ENCODE measurements at regions not wholly inside any gene's neighbourhood (a gene's known extent, or its start where the extent isn't known, plus 50 kb on each side); places are given as distances from the start of the nearest gene placed in this dataset.

DNA sequence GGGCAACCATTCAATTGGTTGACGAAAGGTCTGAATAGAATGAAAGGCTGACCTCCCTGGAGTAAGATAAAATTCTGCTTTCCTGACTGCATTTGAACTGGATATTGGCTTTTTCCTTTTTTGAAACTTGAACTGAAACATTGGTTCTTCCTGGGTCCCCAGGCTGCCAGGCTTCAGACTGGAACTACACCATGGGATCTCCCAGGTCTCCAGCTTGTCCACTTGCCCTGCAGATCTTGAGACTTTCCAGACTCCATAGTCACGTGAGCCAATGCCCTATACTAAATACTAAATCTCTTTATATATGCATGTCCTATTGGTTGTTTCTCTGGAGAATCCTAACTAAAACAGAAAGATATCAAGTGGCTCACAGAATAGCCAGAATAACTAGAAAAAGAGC is 118.7 kb upstream of the KRR1 start (continued):
- TF ChIP-seq, protein P1, sequence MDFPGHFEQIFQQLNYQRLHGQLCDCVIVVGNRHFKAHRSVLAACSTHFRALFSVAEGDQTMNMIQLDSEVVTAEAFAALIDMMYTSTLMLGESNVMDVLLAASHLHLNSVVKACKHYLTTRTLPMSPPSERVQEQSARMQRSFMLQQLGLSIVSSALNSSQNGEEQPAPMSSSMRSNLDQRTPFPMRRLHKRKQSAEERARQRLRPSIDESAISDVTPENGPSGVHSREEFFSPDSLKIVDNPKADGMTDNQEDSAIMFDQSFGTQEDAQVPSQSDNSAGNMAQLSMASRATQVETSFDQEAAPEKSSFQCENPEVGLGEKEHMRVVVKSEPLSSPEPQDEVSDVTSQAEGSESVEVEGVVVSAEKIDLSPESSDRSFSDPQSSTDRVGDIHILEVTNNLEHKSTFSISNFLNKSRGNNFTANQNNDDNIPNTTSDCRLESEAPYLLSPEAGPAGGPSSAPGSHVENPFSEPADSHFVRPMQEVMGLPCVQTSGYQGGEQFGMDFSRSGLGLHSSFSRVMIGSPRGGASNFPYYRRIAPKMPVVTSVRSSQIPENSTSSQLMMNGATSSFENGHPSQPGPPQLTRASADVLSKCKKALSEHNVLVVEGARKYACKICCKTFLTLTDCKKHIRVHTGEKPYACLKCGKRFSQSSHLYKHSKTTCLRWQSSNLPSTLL (IDR thresholded peaks at IDR 0.05) = no peak
- no peak for TF ChIP-seq XRCC5 (IDR thresholded peaks at IDR 0.05; ENCODE audit: low read depth, low read length)

DNA sequence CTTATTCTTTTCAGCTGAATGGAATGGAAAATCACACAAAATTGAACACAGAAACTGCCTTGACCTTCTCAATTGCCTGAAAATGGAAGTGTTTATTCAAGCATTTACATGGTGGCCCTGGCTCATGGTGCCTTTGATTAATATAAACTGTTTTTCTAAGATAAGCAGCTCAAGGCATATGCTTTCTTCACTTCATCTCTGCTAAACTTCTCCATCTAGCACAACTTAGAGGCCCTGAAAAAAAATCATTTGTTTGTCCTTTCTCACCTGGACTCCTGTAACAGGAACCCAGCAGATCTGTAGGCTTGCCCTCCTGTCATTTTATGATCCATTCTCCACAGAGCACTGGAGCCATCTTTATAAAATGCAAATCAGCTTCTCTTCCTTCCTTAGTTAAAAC is 117.5 kb upstream of the KRR1 start:
- POLR2A ChIA-PET = no interaction called here
- Histone ChIP-seq H3K9ac (ENCODE audit: insufficient read depth in 1 of 2, low read depth in 2 of 2, low read length in 2 of 2) (no peak overlapping the region), H3K4me1 (replicated peaks in 1 of 2; ENCODE audit: control insufficient read depth in 2 of 2, insufficient read depth in 2 of 2, low read length in 2 of 2) (no peaks in the 10 kb centered on the region), H2AFZ (ENCODE audit: low read depth, low read length) (no peak overlapping the region), H3K4me2 (ENCODE audit: insufficient read depth, low read length) (no peak overlapping the region), H3K79me2 (ENCODE audit: control insufficient read depth, insufficient read depth, low read length) (no peaks in the 10 kb centered on the region), H3K27ac (ENCODE audit: extremely low read depth, low read depth, low read length) (no peak overlapping the region), H3K9me3 (replicated peaks; ENCODE audit: control insufficient read depth, insufficient read depth, low read depth, low read length) (no peaks in the 10 kb centered on the region), H3K9me1 (ENCODE audit: control insufficient read depth, insufficient read depth, low read length) (no peaks in the 10 kb centered on the region), H3K27me3 (ENCODE audit: control insufficient read depth in 2 of 2, insufficient read depth in 2 of 2, low read length in 2 of 2) (no peaks in the 10 kb centered on the region), H3K4me3 (no peak overlapping the region), H4K20me1 (replicated peaks; ENCODE audit: control insufficient read depth, insufficient read depth, low read length) (no peaks in the 10 kb centered on the region), H3K36me3 (ENCODE audit: control insufficient read depth, insufficient read depth, low read length) (no peaks in the 10 kb centered on the region)
- no peak for FAIRE-seq
- intact Hi-C loops (cut with micrococcal nuclease) (no loop called here), in situ Hi-C loops (cut with MboI) (no loop called here)
- no peak for ATAC-seq
- DNase-seq (ENCODE audit: extremely low read depth in 1 of 4, low spot score in 3 of 4) = no peak
- CTCF ChIA-PET (ENCODE audit: low intra/inter-chr PET ratio) = no interaction called here
- BruUV-seq (replicated peaks) = no TSS peak
- no peak for TF ChIP-seq SMC3 (conservative IDR thresholded peaks at IDR 0.05; ENCODE audit: insufficient read depth, low read depth, low read length)
- TF ChIP-seq ZNF134 (CRISPR knock-in tag; conservative IDR thresholded peaks at IDR 0.05) = no peak
- no peak for TF ChIP-seq GATAD2B (IDR thresholded peaks at IDR 0.05; ENCODE audit: borderline replicate concordance)
- no peak for TF ChIP-seq FOXJ2 (tag; IDR thresholded peaks at IDR 0.05)
- TF ChIP-seq TFAM (CRISPR knock-in tag; conservative IDR thresholded peaks at IDR 0.05) = no peak
- no peak for TF ChIP-seq NFE2L1 (tag; IDR thresholded peaks at IDR 0.05; ENCODE audit: borderline replicate concordance, low read depth)
- no peak for TF ChIP-seq SMAD1 (IDR thresholded peaks at IDR 0.05; ENCODE audit: low read depth, low read length, partially characterized antibody)
- TF ChIP-seq ZNF583 (CRISPR knock-in tag; IDR thresholded peaks at IDR 0.05) = no peak
- no peak for TF ChIP-seq SRSF9 (IDR thresholded peaks at IDR 0.05; ENCODE audit: borderline replicate concordance, low read depth, low read length)
- TF ChIP-seq, protein P2, sequence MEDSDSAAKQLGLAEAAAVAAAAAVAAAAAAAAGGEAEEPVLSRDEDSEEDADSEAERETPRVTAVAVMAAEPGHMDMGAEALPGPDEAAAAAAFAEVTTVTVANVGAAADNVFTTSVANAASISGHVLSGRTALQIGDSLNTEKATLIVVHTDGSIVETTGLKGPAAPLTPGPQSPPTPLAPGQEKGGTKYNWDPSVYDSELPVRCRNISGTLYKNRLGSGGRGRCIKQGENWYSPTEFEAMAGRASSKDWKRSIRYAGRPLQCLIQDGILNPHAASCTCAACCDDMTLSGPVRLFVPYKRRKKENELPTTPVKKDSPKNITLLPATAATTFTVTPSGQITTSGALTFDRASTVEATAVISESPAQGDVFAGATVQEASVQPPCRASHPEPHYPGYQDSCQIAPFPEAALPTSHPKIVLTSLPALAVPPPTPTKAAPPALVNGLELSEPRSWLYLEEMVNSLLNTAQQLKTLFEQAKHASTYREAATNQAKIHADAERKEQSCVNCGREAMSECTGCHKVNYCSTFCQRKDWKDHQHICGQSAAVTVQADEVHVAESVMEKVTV (CRISPR knock-in tag; IDR thresholded peaks at IDR 0.05) = no peak
- TF ChIP-seq, protein P3, sequence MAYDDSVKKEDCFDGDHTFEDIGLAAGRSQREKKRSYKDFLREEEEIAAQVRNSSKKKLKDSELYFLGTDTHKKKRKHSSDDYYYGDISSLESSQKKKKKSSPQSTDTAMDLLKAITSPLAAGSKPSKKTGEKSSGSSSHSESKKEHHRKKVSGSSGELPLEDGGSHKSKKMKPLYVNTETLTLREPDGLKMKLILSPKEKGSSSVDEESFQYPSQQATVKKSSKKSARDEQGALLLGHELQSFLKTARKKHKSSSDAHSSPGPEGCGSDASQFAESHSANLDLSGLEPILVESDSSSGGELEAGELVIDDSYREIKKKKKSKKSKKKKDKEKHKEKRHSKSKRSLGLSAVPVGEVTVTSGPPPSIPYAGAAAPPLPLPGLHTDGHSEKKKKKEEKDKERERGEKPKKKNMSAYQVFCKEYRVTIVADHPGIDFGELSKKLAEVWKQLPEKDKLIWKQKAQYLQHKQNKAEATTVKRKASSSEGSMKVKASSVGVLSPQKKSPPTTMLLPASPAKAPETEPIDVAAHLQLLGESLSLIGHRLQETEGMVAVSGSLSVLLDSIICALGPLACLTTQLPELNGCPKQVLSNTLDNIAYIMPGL (CRISPR knock-in tag; IDR thresholded peaks at IDR 0.05) = no peak
- TF ChIP-seq E2F5 (CRISPR knock-in tag; IDR thresholded peaks at IDR 0.05) = no peak
- TF ChIP-seq MAFG (tag; conservative IDR thresholded peaks at IDR 0.05) = no peak
- TF ChIP-seq YY1 (IDR thresholded peaks at IDR 0.05; ENCODE audit: borderline replicate concordance in 1 of 3, control insufficient read depth in 1 of 3, extremely low read depth in 1 of 3, insufficient read depth in 3 of 3, insufficient read length in 1 of 3, insufficient replicate concordance in 2 of 3, low read depth in 1 of 3, low read length in 2 of 3) = no peak
